Activated T-cell treated with anti-CD3 and anti-CD28 coated beads, Interleukin-2, amount 50 U/mL, for 4 hours (primary cell): ENCODE measurements at regions not wholly inside any gene's neighbourhood (a gene's known extent, or its start where the extent isn't known, plus 50 kb on each side); places are given as distances from the start of the nearest gene placed in this dataset.
A peak's percentile ranks its signal among the peaks of the same experiment; 100 is the strongest.
"Not testable (repeated sequence)": the region's sequence is repeated elsewhere in the genome, so short reads cannot be mapped to it uniquely, and the experiment has no call there.

Source experiments
- ATAC-seq, 2 donors: fragments of 200-7000 bp; cut with Tn5 transposase; one replicate each; pipeline ENCODE4 v1.10.0; 2021
- DNase-seq: peaks from one replicate; pipeline ENCODE4 v3.0.0-alpha.2; 2020
- H3K27me3 Mint-ChIP-seq: one replicate; pipeline ENCODE4 v1.8.0; 2021; ENCODE audit warnings: low read depth, mixed read lengths
- H3K36me3 Mint-ChIP-seq: one replicate; pipeline ENCODE4 v1.8.0; 2022; ENCODE audit warnings: mixed read lengths; ENCODE audit not compliant: insufficient read depth
- H3K4me1 Mint-ChIP-seq: one replicate; pipeline ENCODE4 v1.8.0; 2021; ENCODE audit warnings: low read depth, mixed read lengths
- H3K4me3 Mint-ChIP-seq: one replicate; pipeline ENCODE4 v1.8.0; 2021; ENCODE audit warnings: mild to moderate bottlenecking, moderate library complexity, mixed read lengths
- H3K9me3 Mint-ChIP-seq: one replicate; pipeline ENCODE4 v1.8.0; 2021; ENCODE audit warnings: mixed read lengths

GRCh38 chr2:16756831-16757644 is 91.4 kb upstream of the CYRIA start:
- H3K27me3 Mint-ChIP-seq: no peaks in the 10 kb centered on the region
- no peak overlapping the region for H3K4me3 Mint-ChIP-seq
- no peaks in the 10 kb centered on the region for H3K9me3 Mint-ChIP-seq
- H3K36me3 Mint-ChIP-seq: no peaks in the 10 kb centered on the region
- peak; percentile 59 to 72 for ATAC-seq
- H3K4me1 Mint-ChIP-seq: no peaks in the 10 kb centered on the region
- peak; percentile 44 for DNase-seq

DNA sequence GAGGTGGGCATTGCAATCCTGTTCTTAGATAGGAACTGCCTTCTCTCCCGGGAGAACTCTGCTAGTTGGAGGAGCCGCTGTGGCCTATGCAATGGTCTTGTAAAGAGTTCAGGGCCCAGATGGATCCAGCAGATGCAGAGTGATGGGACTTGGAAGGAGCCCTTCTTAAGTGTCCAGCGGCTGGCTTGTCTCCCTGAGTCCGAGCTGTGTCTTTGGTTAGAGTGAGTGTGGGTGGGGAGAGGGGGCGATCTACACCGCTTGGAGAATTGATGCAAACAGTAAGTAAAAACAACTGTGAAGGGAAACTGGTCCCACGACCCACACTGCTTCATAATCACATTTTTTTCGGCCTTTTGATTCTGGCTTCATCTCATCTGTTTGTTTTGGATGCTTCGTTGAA is 89.8 kb upstream of the CYRIA start:
- no peaks in the 10 kb centered on the region for H3K4me1 Mint-ChIP-seq
- no peaks in the 10 kb centered on the region for H3K36me3 Mint-ChIP-seq
- H3K27me3 Mint-ChIP-seq: no peaks in the 10 kb centered on the region
- no peak overlapping the region for H3K4me3 Mint-ChIP-seq
- no peak for DNase-seq
- no peak for ATAC-seq
- H3K9me3 Mint-ChIP-seq: no peaks in the 10 kb centered on the region

GRCh38 chr2:16753025-16753424 is 87.4 kb upstream of the CYRIA start:
- not testable (repeated sequence) for H3K36me3 Mint-ChIP-seq, H3K4me1 Mint-ChIP-seq, H3K9me3 Mint-ChIP-seq, ATAC-seq, H3K4me3 Mint-ChIP-seq, H3K27me3 Mint-ChIP-seq, DNase-seq

DNA sequence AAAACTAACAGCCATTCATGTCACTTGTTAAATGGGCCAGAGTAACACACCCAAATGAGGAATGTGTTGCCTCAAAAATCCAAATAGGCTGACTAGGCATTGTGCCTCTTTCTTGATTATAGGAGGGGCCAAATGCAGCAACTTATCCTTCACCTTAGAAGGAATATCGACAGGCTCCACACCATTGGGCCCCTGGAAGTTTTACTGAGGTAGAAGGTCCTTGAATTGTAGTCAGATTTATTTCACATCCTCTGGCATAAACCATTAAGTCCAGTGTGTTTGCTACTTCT is 85.2 kb upstream of the CYRIA start:
- not testable (repeated sequence) for H3K9me3 Mint-ChIP-seq, ATAC-seq, H3K27me3 Mint-ChIP-seq, H3K4me3 Mint-ChIP-seq, H3K36me3 Mint-ChIP-seq, H3K4me1 Mint-ChIP-seq, DNase-seq

DNA sequence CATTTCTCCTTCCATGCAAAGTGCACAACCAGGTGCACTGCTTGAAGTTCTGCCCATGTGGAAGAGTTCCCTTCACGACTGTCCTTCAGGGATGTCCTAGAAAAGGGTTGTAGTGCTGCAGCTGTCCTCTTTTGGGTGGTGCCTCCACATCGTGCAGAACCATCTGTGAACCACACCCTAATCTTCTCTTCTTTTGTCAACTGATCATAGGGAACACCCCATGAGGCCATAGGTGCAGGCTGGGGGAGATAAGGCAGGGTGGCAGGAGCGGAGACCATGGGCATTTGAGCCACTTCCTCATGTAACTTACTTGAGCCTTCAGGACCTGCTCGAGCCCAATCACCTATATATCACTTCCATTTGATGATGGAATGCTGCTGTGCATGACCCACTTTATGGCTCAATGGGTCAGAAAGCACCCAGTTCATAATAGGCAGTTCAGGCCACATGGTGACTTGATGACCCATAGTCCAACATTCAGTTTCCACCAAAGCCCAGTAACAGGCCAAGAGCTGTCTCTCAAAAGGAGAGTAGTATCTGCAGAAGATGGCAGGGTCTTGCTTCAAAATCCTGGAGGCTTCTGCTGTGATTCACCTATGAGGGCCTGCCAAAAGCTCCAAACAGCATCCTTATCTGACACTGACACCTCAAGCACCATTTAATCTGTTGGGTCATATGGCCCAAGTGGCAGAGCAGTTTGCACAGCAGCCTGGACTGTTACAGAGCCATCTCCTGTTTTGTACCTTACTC is 84.7 kb upstream of the CYRIA start:
- Mint-ChIP-seq H3K4me3 (no peak overlapping the region), H3K9me3 (no peaks in the 10 kb centered on the region), H3K4me1 (peaks cover 5% of the 10 kb centered on the region), H3K27me3 (no peaks in the 10 kb centered on the region), H3K36me3 (no peaks in the 10 kb centered on the region)
- no peak for ATAC-seq
- no peak for DNase-seq

DNA sequence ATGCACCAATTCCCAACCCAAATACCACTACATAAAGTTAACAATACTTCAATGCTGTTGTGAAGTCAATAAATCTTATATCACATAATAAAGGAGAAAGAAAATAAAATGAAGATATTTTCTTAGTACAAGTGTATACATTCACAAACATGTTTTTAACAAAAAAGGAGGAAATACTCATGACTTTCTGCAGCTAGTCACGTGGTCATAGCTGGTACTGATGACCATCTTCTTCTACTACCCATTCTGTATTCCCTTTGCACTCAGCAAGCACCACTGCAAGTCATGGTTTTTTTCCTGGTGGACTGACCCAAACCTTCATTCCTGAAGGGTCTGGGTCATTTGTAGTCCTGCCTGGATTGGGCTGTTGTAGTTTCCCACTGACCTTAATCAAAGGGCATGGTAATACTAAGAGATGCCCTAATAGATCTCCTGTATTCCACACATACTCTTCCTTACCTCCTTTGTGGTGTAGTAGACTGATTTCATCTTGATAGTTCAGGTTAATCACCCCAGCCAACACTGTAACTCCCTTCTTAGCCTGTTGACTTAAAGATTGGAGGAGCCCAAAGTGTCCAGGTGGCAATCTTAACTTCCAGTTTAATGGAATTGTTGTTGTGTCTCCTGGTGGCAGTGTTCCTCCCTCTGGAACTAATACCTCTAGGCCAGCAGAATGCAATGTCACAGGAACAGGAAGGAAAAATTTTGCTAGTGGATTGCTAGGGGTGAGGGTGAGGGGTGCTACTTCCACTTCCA is 83.1 kb upstream of the CYRIA start:
- not testable (repeated sequence) for H3K36me3 Mint-ChIP-seq, H3K4me3 Mint-ChIP-seq, H3K9me3 Mint-ChIP-seq, ATAC-seq, DNase-seq, H3K4me1 Mint-ChIP-seq, H3K27me3 Mint-ChIP-seq

GRCh38 chr2:16747689-16748088 is 82.1 kb upstream of the CYRIA start:
- no peaks in the 10 kb centered on the region for H3K9me3 Mint-ChIP-seq
- no peak overlapping the region for H3K4me3 Mint-ChIP-seq
- no peaks in the 10 kb centered on the region for H3K27me3 Mint-ChIP-seq

GRCh38 chr2:16747257-16747656 is 81.6 kb upstream of the CYRIA start:
- Mint-ChIP-seq H3K27me3 (no peaks in the 10 kb centered on the region), H3K9me3 (no peaks in the 10 kb centered on the region), H3K36me3 (no peaks in the 10 kb centered on the region), H3K4me1 (peaks cover 5% of the 10 kb centered on the region), H3K4me3 (no peak overlapping the region)
- ATAC-seq (no peak), DNase-seq (no peak)

More at GRCh38 chr2:16747689-16748088, 82.1 kb upstream of the CYRIA start:
- Mint-ChIP-seq H3K4me1 (peaks cover 5% of the 10 kb centered on the region), H3K36me3 (no peaks in the 10 kb centered on the region)
- peak; percentile 56 to 67 for ATAC-seq
- no peak for DNase-seq

DNA sequence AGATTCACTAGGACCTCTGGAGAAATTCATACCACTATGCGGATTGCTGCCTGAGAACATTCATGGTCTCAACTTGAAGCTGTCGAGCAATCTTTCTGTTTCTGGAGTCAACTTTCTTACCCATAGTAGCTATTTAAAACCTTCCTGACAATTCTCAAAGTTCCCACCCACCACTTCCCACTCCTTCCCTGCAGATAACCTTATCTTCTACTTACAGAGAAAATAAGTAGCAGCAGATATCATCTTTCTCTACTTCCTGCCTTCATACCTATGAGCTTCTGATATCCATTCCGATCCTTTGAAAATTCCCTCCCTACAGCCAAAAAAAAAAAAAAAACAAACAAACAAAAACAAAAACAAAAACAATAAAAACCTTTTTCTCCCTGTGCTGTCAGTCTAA is 81.2 kb upstream of the CYRIA start:
- Mint-ChIP-seq H3K4me3 (no peak overlapping the region), H3K27me3 (no peaks in the 10 kb centered on the region), H3K4me1 (peaks cover 5% of the 10 kb centered on the region), H3K36me3 (no peaks in the 10 kb centered on the region), H3K9me3 (no peaks in the 10 kb centered on the region)
- ATAC-seq (no peak), DNase-seq (no peak)

DNA sequence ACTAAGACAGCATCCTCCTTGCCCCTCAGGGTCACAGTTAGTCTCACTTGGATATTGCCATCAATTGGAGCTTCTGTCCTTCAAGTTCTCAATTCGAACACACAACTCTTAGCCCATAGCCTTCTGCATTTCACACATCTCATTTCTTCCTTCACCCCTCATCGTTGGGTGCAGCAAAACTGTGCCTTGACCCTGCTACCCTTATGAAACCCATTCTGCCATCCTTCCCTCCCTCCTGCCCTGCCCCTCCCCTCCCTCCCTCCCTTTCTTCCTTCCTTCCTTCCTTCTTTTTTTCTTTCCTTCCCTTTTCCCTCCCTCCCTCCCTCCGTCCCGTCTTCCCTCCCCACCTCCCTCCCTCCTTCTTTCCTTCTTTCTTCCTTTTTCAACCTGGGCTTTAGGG is 80.7 kb upstream of the CYRIA start:
- Mint-ChIP-seq H3K36me3 (no peaks in the 10 kb centered on the region), H3K9me3 (no peaks in the 10 kb centered on the region), H3K4me3 (no peak overlapping the region), H3K4me1 (peaks cover 5% of the 10 kb centered on the region), H3K27me3 (no peaks in the 10 kb centered on the region)
- no peak for ATAC-seq
- DNase-seq: no peak

- peak; percentile 32 to 57 for ATAC-seq
- no peaks in the 10 kb centered on the region for H3K36me3 Mint-ChIP-seq
Measured at GRCh38 chr2:16745466-16745865, 79.8 kb upstream of the CYRIA start.

DNA sequence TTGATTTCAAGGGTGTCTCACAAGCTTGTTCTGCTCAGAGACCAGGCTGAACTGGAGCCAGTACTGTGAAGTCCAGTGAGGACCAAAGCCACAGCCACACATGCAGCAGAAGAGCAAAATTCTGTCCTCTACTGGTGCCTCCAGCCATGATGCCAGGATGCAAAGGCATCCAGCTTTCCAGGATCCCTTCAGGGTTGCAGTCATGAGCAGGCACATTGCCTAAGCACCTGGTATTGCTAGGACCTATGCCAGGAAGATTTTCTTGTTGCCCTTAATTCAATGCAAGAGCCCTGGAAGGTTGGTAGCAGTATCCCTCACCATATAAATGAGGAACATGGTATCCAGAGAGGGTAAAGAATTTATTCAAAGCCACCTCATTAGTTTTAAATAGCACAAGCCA is 78.9 kb upstream of the CYRIA start:
- peaks cover 5% of the 10 kb centered on the region for H3K4me1 Mint-ChIP-seq
- DNase-seq (no peak), ATAC-seq (no peak)
- no peak overlapping the region for H3K4me3 Mint-ChIP-seq
- no peaks in the 10 kb centered on the region for H3K9me3 Mint-ChIP-seq
- no peaks in the 10 kb centered on the region for H3K36me3 Mint-ChIP-seq
- H3K27me3 Mint-ChIP-seq: peaks cover 2% of the 10 kb centered on the region

More at GRCh38 chr2:16745466-16745865, 79.8 kb upstream of the CYRIA start:
- DNase-seq: no peak
- Mint-ChIP-seq H3K27me3 (no peaks in the 10 kb centered on the region), H3K4me1 (peaks cover 5% of the 10 kb centered on the region), H3K4me3 (no peak overlapping the region), H3K9me3 (no peaks in the 10 kb centered on the region)

GRCh38 chr2:16742026-16742425 is 76.4 kb upstream of the CYRIA start:
- Mint-ChIP-seq H3K4me1 (no peaks in the 10 kb centered on the region), H3K36me3 (no peaks in the 10 kb centered on the region), H3K27me3 (peaks cover 4% of the 10 kb centered on the region), H3K4me3 (no peak overlapping the region), H3K9me3 (no peaks in the 10 kb centered on the region)
- ATAC-seq: no peak
- DNase-seq: no peak

GRCh38 chr2:16741498-16741897 is 75.9 kb upstream of the CYRIA start:
- Mint-ChIP-seq H3K27me3 (peaks cover 4% of the 10 kb centered on the region), H3K36me3 (no peaks in the 10 kb centered on the region), H3K4me1 (no peaks in the 10 kb centered on the region), H3K9me3 (no peaks in the 10 kb centered on the region), H3K4me3 (no peak overlapping the region)
- no peak for ATAC-seq
- DNase-seq: no peak
